LNCaP clone FGC (cell line): ENCODE measurements at regions not wholly inside any gene's neighbourhood (a gene's known extent, or its start where the extent isn't known, plus 50 kb on each side); places are given as distances from the start of the nearest gene placed in this dataset.

ENCODE experiments used
- DNase-seq: peaks from one replicate; pipeline ENCODE4 v3.0.0-alpha.2; 2011; ENCODE audit warnings: low read depth
- H3K4me3 ChIP-seq: 2 replicates; pipeline ENCODE4 v1.5.1; 2011; ENCODE audit warnings: mild to moderate bottlenecking, low read depth, low read length, control low read depth
- TF ChIP-seq, protein P1 (sequence below): IDR thresholded peaks from 2 replicates; pipeline ENCODE4 v1.5.1; 2012; ENCODE audit warnings: mild to moderate bottlenecking; ENCODE audit not compliant: control insufficient read depth, insufficient read depth; ENCODE audit errors: extremely low read depth

DNA sequence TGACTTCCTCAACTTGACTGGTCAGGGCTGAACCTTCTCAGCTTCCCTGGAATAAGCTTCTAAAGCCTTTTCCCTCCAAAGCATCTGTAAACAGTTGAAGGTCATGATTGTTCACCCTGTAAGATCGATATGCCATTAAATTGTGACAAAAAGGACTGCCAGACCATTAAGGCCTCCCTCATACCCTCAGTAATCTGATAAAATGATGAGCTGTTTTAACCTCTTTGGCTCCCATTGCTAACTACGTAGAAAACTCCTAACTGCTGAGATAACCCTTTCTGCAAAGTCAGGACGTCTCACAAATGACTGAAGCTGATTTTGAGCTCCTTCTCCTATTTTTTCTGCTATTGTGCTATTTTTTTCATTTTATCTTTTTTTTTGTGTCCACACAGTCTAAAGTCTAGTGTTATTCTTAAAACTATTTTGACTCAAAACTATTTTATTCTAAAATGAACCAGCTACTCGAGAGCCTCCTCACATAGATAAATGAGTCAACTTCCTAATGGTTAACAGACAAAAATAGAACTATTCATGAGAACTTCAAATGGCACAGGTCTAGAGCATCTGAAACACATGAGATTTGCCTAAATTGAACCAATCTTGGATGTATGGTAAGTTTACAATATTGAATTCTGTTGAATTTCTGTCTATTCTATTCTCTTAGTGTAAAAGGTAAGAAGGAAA is 395.6 kb upstream of the TLE4 start:
- H3K4me3 ChIP-seq: no peak overlapping the region
- DNase-seq: no peak
- TF ChIP-seq, protein P1, sequence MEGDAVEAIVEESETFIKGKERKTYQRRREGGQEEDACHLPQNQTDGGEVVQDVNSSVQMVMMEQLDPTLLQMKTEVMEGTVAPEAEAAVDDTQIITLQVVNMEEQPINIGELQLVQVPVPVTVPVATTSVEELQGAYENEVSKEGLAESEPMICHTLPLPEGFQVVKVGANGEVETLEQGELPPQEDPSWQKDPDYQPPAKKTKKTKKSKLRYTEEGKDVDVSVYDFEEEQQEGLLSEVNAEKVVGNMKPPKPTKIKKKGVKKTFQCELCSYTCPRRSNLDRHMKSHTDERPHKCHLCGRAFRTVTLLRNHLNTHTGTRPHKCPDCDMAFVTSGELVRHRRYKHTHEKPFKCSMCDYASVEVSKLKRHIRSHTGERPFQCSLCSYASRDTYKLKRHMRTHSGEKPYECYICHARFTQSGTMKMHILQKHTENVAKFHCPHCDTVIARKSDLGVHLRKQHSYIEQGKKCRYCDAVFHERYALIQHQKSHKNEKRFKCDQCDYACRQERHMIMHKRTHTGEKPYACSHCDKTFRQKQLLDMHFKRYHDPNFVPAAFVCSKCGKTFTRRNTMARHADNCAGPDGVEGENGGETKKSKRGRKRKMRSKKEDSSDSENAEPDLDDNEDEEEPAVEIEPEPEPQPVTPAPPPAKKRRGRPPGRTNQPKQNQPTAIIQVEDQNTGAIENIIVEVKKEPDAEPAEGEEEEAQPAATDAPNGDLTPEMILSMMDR: no peak

DNA sequence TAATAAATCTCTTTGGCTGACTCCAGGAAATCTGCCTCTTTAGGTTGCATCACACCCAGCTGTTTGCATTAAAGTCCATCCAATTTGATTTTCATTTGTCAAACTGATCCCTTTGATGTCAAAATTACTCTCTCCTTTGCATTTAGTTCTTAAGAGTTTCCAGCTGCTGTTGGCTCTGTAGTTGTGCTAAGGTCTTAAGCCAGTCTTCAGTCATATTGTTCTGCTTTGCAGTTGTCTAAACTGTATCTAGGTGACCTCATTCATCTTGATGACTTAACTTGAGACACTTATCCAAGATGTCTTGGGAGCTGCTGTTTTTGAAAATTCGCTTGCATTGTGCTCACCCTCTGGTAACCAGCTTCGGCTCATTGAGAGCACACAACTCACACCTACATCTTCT is 386.9 kb upstream of the TLE4 start:
- TF ChIP-seq, protein P1: no peak
- no peak overlapping the region for H3K4me3 ChIP-seq
- DNase-seq: no peak

DNA sequence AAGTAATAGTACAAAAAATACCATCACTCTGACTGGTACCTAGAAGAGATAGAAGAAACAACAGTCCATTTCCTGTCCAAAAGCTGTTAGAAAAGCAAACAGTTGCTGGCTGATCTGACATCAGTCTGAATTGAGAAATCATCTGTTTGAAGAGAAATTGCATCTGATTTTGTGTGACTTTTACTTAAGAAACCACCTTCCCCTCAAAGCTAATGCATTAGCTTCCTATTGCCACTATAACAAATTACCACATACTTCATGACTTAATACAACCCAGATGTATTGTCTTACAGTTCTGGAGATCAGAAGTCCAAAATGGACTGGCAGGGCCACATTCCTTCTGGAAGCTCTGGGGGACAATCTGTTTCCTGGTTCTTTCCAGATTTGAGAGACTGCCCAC is 385.9 kb upstream of the TLE4 start:
- no peak overlapping the region for H3K4me3 ChIP-seq
- TF ChIP-seq, protein P1: no peak
- DNase-seq: no peak

DNA sequence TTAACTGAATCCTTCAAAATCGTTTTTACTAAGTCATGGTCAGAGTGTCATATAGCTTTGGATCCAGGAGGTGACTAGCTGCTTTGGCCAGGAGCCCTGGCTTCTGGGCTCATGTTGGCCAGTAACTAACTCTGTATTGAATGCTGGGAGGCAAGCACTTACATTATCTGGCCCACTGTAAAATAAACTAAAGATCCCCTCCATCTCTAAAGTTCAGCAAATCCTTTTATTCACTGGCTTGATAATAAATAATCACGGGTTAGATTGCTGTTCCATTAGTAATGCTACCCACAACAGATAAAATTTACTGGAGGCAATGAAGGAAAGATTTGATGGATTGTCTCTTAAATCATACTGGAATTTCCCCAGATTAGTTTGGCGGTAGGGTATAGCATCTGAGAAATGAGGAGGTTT is 382.2 kb upstream of the TLE4 start:
- H3K4me3 ChIP-seq: no peak overlapping the region
- no peak for DNase-seq
- TF ChIP-seq, protein P1: no peak

DNA sequence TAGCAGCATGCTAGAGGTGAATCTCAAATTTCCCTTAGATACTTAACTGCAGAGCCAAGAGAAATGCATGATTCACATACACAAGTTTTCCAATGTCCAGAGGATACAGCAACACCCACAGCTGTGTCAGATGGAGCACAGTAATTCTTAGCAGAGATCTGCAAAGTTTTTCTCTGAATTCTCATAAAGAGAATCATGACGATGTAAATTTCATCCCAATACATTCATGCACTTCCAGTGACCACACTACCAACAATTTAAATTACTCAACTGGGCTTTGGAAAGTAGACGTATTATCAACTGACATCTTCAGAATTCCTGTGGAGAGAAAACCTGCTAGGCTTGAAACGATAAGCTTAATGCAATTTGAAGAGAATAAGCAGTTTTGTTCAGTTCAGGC is 378.8 kb upstream of the TLE4 start:
- no peak overlapping the region for H3K4me3 ChIP-seq
- TF ChIP-seq, protein P1: no peak
- DNase-seq: no peak

DNA sequence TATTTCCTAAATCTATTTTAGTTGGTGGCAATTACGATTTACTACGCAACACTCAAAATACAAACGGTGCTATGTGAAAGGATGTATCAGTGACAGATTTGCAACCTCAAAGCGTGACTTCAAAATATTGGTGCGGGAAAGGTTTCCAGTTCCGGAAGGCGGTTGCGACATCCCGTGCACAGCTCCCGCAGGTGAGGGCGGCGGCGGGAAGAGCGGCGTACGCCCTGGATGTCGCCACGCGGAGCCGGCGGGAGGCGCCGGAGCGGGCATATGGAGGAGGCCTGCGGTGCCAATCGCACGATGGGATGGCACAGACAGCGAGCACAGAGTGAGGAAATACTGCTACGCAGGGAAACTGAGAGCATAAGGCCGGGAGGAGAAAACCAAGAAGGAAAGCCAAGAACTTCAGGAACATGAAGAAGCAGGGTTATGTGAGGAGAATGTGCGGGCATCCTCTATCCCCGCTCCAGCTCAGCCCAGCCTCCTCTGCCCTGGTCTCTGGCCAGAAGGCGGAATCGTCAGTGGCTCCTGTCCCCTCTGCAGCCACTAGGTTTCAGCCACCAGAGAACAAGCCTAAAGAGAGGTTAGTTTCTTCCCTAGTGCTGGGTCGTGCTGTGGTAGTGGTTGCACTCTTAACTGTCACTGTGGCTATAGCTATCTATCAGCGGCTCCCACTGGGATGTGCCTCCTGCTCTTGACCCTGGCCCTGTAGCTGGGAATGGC is 378.1 kb upstream of the TLE4 start:
- no peak overlapping the region for H3K4me3 ChIP-seq
- DNase-seq: no peak
- TF ChIP-seq, protein P1: no peak
